ENCODE measurements at regions not wholly inside any gene's neighbourhood (a gene's known extent, or its start where the extent isn't known, plus 50 kb on each side); places are given as distances from the start of the nearest gene placed in this dataset.
"Not testable (repeated sequence)": the region's sequence is repeated elsewhere in the genome, so short reads cannot be mapped to it uniquely, and the experiment has no call there.

DNA sequence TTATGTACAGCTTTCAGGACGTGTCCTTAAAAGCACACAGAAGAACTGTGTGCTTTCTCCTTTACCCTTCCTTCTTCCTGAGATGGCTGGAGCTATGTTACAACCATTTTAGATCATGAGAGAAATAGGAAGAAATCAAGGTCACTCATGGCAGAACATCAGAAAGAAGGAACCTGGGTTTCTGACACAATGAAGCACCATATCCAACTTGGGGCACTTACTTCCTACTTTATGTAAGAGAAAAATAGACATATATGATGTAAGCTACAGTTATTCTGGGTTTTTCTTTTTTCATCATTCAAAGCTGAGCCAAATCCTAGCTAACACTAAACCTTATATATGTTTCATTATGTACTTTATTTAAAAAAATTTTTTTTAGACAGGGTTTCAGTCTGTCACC, 79.5 kb downstream of the FAM161A start:
- DNase-seq (ENCODE audit: low read depth) = no peak

DNA sequence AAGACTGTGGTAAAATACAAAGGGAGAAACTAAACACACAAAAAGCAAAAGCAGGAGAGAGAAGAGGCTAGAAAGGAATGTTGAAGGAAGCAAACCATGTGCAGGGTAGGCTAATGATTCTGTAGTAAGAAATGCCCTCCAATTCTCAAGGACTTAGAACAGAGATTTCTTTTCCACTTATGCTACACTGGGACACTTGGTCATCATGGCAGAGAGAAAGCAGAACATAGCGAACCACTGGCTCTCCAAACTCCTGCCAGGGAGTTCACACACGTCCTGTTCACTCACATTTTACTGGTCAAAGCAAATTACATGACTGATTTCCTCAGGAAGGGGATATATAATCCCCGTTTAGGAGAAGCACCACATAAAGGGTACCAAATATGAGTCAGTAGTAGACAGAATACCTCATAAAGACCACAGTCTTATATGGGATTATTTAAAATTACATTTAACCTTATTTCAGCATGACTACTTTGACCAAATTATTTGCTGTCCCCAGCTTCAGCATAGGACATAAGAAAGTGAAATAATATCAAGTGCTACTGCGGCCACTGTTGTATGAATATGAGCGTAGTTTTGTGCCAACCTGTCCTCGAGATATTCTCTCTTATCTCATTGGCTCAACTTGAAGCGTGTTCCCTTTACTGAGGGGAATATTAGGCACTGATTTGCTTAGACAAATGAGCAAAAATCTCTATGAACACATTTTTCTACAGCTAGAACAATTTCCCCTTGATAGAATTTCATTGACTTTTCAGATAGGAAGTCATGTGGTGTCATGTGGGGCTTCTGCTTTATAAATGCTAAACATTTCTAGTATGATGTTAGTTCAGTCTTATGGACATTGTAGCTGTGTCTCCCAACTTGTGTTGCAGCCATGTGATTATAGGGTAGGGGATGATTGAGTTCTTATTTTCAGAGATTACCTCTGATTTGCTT, 81.7 kb downstream of the FAM161A start:
- DNase-seq (ENCODE audit: low read depth) = no peak

DNA sequence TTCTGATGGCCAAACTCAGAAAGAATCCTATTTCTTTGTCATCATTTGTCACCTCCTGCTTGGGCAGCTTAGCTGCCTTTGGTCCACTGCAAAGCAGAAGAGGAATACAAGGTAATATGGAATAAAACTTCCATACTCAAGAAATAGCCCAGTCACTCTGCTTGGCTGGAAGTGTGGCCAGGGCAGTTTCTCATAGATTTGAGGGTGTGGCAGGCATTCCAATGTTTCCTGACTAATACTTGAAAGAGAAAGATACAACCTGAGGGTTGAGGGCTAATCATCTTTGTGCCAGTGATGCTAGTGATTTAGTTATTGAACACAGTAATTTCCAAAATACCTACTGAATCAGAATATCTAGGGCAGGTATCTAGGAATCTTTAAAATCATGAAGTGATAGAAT, 83.1 kb downstream of the FAM161A start:
- DNase-seq (ENCODE audit: low read depth) = no peak

DNA sequence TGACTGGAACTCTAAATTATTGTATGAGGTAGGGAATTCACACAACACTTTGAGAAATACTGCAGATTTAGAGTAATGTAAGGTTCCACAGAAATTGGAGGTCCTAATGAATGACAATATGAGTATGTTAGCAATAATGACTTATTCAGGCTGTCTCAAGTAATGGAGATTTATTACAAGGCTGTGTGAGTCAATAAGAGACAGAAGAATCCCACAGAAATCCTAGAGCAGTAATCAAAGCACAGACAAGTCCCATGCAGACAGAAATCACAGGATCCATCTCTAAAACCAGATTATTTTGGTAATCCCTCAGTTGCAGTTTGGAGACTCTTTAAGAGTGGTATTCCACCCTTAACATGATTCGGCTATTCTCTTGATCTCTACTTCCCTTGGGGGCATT, 83.6 kb downstream of the FAM161A start:
- no peak for DNase-seq (ENCODE audit: low read depth)

DNA sequence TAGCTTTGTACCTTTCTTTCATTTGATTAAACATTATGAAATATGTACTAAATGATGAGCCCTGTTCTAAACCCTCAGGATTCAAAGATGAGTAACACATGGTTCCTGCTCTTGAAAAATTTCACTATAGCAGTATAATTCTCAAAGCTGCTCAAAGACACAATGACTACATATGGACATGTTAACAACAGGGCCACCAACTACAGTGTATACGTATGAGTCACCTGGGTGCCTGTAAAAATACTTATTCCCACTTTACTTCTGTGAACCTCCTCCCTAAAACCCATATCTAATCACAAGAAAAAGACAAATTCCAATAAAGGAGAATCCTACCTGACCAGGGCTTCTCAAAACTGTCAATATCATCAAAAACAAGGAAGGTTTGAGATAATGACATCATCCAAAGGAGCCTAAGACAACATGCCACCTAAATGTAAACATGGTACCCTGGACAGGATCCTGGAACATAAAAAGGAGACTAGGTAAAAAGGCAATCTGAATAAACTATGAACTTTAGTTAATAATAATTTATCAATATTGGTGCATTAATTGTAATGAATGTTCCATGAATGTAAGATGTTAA, 84.7 kb downstream of the FAM161A start:
- no peak for DNase-seq (ENCODE audit: low read depth)

DNA sequence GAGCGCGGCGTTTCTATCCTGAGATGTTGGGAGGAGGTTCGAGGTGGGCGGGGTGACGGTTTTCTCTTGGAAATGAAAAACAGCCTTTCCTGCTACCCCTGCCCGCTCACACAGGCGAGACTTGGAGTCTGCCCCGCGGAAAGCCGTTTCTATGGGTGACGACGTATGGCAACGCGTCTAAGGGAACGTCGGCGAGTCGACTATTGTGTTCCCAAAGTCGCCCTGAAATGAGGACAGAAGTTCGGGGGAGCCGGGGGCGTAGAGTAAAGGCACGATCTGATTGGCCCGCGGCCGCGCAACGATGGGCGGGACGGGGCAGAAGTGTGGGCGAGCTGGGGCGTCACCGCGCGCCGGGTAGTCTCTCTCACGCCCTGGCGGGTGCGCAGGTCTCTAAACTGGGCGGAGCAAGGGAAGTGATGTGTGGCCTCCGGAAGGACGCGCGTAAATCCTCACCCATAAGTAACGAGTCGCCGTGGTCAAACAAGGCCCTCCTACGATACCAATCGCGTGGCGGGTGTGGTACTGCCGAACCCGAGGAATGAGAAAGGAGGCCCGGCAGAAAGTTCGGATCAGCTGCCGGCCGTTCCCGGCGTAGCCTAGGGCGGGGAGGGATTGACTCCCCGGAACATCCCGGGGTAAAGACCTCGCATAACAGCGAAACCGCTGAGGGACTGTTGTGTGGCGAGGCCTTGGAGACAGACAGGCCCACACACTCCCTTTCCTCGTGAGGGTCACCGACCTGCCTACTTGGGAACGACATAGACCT, 89.6 kb downstream of the FAM161A start:
- peak; percentile 96 for DNase-seq (ENCODE audit: low read depth)

DNA sequence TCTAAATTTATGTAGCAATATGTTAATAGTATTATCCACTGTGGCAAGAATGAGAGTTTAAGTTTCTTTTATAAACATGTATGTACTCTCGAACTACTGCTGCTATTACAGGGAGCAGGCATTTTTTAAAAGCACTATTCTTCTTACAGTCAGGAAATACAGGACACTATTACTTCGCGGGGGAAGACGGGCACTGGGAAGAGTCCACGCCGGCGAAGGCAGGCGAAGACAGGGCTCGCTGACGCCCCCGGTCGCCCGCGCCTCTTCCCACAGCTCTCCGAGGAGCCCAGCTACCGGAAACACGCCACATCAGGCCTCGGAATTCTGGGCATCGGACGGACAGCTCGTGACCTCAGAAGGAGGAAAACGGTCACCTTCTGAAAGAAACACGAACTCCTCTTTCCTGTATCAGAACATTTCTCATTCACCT, 90.2 kb downstream of the FAM161A start:
- DNase-seq (ENCODE audit: low read depth) = no peak

DNA sequence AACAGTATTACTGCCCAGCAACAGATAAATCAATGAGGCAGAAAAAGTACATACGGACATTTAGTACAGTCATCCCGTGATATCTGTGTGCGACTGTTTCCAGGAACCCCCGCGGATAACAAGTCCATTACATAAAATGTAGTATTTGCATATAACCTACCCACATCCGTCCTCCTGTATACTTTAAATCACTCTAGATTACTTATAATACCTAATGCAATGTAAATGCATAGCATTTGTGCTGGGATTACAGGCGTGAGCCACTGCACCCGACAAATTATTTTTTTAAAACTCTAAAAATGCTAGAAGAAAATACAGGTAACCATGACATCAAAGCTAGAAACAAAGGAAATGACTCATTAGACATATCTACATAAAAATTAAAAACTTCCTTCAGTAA, 91.6 kb downstream of the FAM161A start:
- DNase-seq (ENCODE audit: low read depth) = no peak

DNA sequence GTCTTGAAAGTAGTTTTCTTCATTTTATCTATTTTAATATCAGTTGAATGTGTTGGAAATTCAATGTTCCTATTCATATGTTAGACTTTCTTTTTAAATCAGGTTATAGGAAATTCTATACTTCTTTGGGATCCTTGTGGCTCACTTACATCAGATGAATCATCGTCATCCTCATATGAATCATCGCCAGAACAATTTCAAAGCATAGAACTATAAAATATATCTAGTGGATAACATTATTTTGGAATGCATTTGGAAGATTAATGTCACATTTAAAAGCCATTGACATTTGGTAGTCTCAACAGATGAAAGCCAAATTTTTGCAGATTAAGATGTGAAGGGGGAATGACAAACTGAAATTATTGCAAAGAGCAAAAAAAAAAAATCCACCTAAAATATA, 94.1 kb downstream of the FAM161A start:
- DNase-seq (ENCODE audit: low read depth) = no peak

DNA sequence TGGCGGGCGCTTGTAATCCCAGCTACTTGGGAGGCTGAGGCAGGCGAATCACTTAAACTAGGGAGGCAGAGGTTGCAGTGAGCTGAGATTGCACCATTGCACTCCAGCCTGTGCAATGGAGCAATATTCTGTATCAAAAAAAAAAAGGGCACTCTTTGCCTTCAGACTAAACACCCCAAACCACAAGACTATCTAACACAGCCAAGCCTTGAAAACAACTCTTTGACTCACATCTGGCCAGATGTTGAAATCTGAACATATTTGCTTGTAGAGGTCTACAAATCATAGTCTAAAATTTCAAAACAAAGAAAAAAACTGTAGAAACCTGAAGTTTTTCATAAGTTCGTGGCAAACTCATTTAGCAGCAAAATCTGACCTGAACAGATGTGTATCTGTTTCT, 94.9 kb downstream of the FAM161A start:
- DNase-seq (ENCODE audit: low read depth) = no peak

DNA sequence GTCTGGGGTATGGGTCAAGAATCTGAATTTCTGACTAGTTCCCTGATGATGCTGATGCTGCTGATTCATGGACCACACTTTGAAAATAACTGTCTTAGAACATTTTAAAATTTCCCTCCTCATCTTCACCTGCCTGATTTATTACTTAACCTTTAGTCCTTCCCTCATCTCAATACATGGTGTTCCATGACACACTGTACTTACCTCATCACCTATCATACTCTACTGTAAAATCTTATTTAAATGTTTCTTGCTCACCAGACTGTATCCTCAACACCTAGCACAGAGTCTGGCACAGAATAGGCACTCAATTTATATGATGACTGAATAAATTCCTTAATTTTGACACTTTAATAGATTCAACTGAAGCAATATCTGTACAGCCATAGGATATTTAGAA, 95.7 kb downstream of the FAM161A start:
- no peak for DNase-seq (ENCODE audit: low read depth)

DNA sequence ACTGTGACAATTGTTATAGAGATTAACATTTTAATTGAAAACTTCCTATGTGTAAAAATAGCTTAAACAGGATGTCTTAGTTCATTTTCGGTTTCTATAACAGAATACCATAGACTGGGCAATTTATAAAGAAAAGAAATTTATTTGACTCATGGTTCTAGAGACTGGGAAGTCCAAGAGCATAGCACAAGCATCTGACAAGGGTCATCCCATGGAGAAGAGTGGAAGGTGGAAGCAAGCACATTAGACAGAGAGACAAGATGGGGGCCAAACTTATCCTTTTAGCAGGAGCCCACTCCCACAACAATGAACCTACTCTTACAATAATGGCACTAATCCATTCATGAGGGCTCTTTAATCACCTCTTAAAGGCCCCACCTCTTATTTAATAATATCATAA, 100.3 kb downstream of the FAM161A start:
- DNase-seq (ENCODE audit: low read depth) = no peak

DNA sequence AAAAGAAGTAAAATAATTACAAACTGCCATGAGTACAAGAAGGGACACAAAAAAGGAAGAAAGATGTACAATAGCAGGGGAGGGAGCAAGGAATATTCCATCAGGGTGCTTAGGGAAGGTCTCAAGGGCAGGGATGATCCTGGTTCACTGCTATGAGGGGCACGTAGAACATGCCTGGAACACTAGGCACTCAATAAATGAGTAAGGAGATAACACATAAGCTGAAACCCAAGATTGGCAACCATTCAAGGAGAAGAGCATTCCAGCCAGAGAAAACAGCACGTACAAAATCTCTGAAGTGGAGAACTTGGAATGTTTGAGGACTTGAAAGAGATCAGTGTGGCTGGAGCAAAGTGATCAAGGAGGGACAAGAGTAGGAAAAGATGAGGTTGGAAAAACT, 103.2 kb downstream of the FAM161A start:
- no peak for DNase-seq (ENCODE audit: low read depth)

DNA sequence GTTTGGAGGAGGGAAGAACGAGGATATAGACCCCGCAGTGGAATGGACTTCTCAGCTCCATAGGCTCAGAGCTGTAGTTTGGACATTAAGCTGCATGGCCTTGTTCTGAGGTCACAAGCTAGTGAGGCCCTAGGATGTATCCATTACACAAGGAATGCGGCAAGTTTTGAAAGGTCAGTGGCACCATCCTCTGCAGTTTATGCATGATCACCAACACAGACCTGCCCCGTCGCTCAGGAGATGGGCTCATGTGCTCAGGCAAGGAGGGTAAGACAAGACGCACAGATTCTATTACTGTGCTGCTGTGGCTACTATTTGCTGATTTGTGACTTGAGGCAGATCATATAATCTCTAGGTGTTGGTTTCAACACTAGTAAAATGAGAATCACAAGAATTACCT, 110.9 kb downstream of the FAM161A start:
- no peak for DNase-seq (ENCODE audit: low read depth)

DNA sequence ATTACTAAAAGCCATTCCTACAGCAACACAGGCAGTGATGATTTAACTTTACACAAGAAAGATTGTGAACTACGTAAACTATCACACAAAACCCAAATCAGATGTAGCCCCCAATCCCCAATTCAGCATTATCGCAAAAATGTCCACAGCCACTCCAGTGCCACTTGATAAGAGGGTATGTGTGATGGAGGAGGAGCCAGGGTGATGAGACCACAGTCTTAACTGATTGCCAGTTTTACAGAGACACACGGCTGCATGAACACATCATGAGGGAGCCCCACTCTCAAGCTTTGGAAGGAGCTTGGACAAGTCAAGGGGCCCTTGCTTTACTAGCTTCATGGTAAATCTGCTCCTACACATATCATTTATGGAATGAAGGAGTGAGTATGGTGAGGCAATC, 116.0 kb downstream of the FAM161A start:
- no peak for DNase-seq (ENCODE audit: low read depth)

DNA sequence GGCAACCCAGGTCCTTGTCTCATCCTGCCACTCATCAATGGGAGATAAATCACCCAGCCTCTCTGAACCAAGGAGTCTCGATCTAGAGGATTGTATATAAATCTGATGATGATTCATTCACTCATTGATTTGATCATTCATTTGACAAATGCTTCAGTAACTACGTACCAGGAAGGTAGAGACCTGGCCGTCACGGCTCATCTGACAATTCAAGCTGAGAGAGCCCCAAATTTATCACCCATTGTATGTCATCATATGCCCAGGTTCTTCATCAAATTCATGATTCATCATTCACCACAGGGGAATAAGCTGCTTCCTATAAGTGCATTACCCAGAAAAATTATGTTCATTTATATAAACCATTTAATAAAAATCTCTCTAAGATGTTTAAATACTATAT, 116.9 kb downstream of the FAM161A start:
- no peak for DNase-seq (ENCODE audit: low read depth)

DNA sequence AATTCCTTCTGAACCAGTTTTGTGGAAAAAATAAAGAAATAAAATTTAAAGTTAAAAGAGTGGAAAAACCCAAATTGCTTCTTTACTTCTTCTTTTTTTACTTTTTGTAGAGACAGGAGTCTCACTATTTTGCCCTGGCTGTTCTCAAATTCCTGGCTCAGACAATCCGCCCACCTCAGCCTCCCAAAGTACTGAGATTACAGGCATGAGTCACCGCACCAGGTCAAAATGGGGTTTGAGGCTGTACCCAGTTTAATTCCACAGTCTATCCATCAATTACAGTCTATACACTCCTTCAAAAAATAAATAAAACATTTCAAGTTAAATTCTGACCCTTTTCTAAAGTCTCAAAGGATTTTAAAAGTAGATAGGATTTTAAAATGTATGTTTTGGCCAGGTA, 120.3 kb downstream of the FAM161A start:
- no peak for DNase-seq (ENCODE audit: low read depth)

DNA sequence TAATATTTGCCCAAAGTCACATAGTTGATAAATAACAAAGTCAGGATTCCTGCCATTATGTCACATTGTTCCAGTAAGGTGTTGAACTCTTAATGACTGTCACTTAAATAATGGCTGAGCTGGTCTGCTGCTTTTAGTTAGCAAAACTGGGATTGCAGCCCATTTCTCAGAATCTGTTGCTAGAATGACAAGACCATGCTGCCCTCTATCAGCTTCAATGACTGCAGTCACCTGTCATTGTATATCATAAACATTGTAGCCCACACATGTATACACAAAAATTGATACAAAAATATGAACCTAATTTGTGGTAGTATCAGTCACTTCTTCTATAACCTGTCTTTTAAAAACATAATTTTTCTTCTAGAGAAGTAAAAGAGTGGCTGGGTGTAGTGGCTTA, 121.1 kb downstream of the FAM161A start:
- DNase-seq (ENCODE audit: low read depth) = no peak

DNA sequence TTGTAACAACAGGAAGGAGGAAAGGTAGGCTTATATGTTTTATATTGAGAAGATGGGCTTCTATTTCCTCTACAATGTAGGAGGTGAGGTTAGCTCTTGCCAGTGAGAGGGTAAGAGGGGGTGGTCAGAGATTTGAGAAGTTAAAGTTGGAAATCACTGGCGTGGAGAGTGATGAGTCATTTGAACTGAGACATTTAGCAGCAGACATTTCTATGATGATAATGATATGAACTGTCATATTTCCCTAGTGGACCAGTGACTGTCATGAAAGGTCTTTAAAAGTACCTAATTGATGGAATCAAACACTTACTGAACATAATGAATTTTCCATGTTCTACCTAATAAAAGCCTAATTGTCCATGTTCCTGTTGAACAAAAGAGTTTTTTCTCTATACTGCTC, 126.1 kb downstream of the FAM161A start:
- no peak for DNase-seq (ENCODE audit: low read depth)

DNA sequence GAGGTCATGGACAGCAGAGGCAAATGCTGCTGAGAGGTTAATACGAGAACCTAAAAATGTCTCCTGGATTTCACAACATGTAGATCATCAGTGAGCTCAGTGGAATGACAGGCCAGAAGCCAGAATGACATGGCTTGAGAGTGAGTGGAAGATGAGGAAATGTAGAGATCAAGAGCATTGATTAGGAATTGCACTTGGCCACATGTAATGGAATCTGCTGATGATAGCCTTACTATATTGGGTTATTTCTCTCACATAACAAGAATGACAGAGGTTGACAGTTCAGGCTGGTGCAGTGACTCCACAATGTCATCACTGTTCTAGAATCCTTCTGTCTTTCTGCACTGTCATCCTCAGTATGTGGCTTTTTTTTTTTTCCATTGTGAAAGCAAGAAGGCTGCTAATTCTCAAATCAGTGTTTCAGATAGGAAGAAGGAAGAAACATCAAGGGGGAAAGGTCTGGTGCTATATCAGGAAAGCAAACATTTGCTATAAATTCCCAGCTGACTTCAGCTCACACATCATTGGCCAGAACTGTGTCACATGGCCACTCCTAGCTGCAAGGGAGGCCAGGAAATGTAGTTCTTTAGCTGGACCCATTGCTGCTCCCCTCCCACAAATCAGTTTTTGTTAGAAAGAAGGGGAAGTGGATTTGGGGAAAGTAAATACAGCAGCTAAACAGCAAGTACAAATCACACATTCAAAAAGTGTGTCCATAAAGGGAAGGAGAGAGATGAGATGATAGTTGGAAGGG, 127.2 kb downstream of the FAM161A start:
- no peak for DNase-seq (ENCODE audit: low read depth)

DNA sequence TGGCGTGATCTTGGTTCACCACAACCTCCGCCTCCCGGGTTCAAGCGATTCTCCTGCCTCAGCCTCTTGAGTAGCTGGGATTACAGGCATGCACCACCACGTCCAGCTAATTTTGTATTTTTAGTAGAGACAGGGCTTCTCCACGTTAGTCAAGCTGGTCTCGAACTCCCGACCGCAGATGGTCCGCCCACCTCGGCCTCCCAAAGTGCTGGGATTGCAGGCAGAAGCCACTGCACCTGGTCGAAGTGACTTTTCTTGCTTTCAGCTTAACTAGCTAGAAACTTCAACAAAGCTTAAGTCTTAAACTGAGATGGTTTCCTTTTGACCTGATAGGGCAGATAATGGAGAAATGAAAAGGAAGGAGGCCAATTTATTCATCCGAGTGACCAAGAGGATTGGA, 130.5 kb downstream of the FAM161A start:
- DNase-seq (ENCODE audit: low read depth) = not testable (repeated sequence)

DNA sequence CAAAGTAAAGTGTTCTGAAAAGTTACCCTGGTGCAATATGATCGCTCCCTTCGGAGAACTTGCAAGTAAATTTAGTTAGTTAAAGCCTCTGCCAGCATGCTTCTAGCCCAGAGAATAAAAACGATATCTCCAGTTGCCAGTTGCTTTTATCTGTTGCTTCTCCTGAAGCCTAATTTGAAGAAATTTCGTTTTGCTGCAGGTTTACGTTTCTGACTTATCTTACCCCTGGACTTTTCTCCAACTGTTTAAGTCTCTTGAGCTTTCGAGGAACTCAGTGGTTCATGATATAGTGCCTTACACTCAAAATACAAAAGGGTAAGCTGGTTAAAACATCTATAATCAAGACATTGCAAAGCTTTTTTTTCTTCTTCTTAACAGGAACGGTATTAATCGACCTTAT, 131.1 kb downstream of the FAM161A start:
- no peak for DNase-seq (ENCODE audit: low read depth)
